Activated CD4-positive, alpha-beta T cell treated with anti-CD3 and anti-CD28 coated beads, Interleukin-2, amount 10 ng/mL, durations not matched to agents 24 days and 14 days (primary cell): ENCODE measurements at regions not wholly inside any gene's neighbourhood (a gene's known extent, or its start where the extent isn't known, plus 50 kb on each side); places are given as distances from the start of the nearest gene placed in this dataset.

Experiments
- DNase-seq: peaks from one replicate; pipeline ENCODE4 v3.0.0; 2022
- H3K27ac Mint-ChIP-seq: one replicate; pipeline ENCODE4 v1.8.0; 2022; ENCODE audit warnings: mild to moderate bottlenecking, mixed read lengths
- H3K27me3 Mint-ChIP-seq: one replicate; pipeline ENCODE4 v1.8.0; 2022; ENCODE audit warnings: mixed read lengths
- H3K36me3 Mint-ChIP-seq: one replicate; pipeline ENCODE4 v1.8.0; 2022; ENCODE audit warnings: low read depth, mild to moderate bottlenecking, mixed read lengths
- H3K4me1 Mint-ChIP-seq: one replicate; pipeline ENCODE4 v1.8.0; 2021; ENCODE audit warnings: mixed read lengths
- H3K4me3 Mint-ChIP-seq: one replicate; pipeline ENCODE4 v1.8.0; 2022; ENCODE audit warnings: mild to moderate bottlenecking, moderate library complexity, mixed read lengths
- H3K9me3 Mint-ChIP-seq: one replicate; pipeline ENCODE4 v1.8.0; 2021; ENCODE audit warnings: mixed read lengths
- intact Hi-C: fragments of 100-400 bp; cut with micrococcal nuclease; formaldehyde crosslinking; loops from one replicate; pipeline ENCODE4 v1.15.1; 2023

DNA sequence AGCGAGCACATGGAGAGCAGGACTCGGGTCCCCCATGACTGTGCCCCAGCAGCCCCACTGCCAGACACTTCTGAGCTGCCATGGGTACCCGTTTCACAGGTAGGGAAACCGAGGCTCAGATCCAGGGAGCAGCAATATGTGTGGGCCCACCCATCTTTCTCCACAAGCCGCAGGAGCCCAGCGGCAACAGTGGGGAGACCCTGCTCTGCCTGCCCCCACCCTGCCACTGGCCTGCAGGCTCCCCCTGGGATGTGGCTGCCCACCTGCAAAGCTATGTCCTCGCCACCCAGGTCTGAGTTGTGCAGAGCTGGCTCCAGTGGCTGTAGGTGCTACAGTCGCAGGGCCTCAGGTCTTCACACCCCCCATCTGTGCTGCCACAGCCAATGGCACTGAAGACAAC lies 50.6 kb upstream of the C1QTNF9B start:
- DNase-seq: no peak
- no peak overlapping the region for H3K27ac Mint-ChIP-seq
- H3K4me3 Mint-ChIP-seq: no peak overlapping the region
- intact Hi-C loops: no loop called here
- peaks cover 2% of the 10 kb centered on the region for H3K4me1 Mint-ChIP-seq
- no peaks in the 10 kb centered on the region for H3K36me3 Mint-ChIP-seq
- H3K9me3 Mint-ChIP-seq: no peaks in the 10 kb centered on the region
- H3K27me3 Mint-ChIP-seq: peaks cover 20% of the 10 kb centered on the region

DNA sequence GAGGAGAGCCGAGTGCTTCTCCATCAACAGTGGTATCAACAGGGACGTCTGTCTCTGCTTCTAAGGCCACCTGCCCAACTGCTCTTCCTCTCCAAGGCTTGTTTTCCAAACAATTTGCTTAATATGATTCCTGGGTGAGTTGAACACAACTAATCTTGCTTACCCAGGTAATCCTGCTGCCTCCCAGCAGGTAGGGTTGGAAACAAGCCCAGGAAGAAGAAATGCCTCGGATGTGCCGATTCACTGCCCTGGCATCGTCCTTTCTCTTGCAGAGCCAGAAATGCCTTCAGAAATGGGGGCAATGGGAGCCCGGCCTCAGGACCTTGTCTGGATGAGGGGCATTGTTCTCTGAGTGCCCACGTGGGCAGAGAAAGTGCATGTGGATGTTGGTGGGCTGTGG lies 51.9 kb upstream of the C1QTNF9B start:
- intact Hi-C loops: no loop called here
- peaks cover 16% of the 10 kb centered on the region for H3K27me3 Mint-ChIP-seq
- H3K36me3 Mint-ChIP-seq: no peaks in the 10 kb centered on the region
- no peaks in the 10 kb centered on the region for H3K9me3 Mint-ChIP-seq
- no peak overlapping the region for H3K27ac Mint-ChIP-seq
- no peak overlapping the region for H3K4me3 Mint-ChIP-seq
- H3K4me1 Mint-ChIP-seq: peaks cover 2% of the 10 kb centered on the region
- no peak for DNase-seq

DNA sequence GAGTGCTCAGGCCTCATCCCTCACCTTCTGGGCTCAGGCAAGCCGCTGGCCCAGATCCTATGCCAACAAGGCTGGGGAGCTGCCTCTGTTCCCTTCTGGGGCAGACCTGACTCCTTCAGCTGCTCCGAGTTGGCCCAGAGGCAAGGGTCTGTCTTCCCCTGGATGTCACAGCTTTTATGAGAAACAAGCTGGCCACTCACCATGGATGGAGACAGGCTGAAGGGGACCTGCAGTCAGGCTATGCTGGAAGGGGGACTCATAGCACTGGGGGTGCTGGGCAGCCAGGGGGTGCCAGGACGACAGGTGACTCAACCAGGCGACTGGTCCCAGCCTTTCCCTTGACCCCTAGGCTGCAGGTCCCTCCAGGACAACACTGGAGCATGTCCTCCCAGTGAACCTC lies 52.4 kb upstream of the C1QTNF9B start:
- intact Hi-C loops: no loop called here
- Mint-ChIP-seq H3K4me3 (no peak overlapping the region), H3K27ac (no peak overlapping the region), H3K9me3 (no peaks in the 10 kb centered on the region), H3K27me3 (peaks cover 16% of the 10 kb centered on the region), H3K4me1 (peaks cover 5% of the 10 kb centered on the region), H3K36me3 (no peaks in the 10 kb centered on the region)
- no peak for DNase-seq

DNA sequence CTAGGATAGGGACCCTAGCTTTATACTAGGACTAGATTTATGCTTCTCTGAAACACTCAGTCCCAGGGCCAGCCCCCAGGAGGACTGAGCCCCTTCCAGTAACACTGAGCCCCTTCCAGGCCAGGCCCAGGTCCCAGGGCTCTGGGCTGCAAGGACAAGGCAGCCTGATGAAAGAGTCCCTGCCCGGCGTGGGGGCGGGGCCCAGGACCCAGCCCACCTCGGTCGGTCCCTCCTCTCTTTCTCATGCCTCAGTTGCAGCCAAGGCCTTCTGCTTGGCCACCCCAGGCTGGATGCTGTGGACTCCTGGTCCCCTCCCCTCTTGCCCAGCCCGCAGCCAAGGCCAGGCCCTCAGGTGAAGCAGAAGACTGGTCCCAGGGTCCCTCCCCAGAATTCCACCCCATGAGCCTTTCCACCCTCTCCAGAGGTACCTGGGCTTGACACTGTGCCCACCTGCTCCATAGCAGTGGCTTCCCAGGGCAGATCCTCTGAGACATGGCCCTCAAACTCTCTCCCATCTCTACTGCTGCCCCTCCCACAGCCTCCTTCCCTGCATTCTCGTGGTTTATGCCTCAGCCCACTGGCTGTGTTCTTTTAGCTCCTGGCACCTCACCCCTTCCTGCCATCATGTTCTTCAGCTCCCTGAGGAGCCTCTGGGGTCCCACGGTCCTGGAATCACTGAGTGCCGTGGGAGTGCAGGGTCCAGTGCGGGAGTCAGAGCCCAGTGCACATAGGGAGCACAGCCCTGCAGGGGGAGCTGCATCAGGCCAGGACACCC lies 53.6 kb upstream of the C1QTNF9B start:
- peaks cover 15% of the 10 kb centered on the region for H3K4me1 Mint-ChIP-seq
- H3K27ac Mint-ChIP-seq: no peak overlapping the region
- intact Hi-C loops: no loop called here
- H3K27me3 Mint-ChIP-seq: peaks cover 15% of the 10 kb centered on the region
- H3K4me3 Mint-ChIP-seq: no peak overlapping the region
- H3K36me3 Mint-ChIP-seq: no peaks in the 10 kb centered on the region
- no peaks in the 10 kb centered on the region for H3K9me3 Mint-ChIP-seq
- no peak for DNase-seq

DNA sequence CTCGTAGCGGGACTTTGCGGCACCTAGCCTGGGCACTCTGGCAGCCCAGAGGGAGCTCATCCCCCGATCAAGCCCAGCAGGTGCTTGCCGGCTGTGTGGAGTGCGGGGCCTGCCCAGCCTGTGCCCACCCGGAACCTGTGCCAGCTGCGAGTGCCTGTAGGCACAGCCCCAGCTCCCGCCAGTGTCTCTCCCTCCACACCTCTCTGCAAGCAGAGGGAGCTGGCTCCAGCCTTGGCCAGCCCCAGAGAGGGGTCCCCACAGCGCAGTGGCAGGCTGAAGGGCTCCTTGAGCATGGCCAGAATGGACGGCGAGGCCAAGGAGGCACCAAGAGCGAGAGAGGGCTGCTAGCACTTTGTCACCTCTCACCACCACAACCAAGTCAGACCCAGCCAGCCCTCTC lies 55.5 kb upstream of the C1QTNF9B start:
- H3K36me3 Mint-ChIP-seq: no peaks in the 10 kb centered on the region
- no peak overlapping the region for H3K27ac Mint-ChIP-seq
- no peak for DNase-seq
- H3K4me1 Mint-ChIP-seq: peaks cover 20% of the 10 kb centered on the region
- H3K4me3 Mint-ChIP-seq: no peak overlapping the region
- H3K9me3 Mint-ChIP-seq: no peaks in the 10 kb centered on the region
- peaks cover 11% of the 10 kb centered on the region for H3K27me3 Mint-ChIP-seq
- intact Hi-C loops: no loop called here

DNA sequence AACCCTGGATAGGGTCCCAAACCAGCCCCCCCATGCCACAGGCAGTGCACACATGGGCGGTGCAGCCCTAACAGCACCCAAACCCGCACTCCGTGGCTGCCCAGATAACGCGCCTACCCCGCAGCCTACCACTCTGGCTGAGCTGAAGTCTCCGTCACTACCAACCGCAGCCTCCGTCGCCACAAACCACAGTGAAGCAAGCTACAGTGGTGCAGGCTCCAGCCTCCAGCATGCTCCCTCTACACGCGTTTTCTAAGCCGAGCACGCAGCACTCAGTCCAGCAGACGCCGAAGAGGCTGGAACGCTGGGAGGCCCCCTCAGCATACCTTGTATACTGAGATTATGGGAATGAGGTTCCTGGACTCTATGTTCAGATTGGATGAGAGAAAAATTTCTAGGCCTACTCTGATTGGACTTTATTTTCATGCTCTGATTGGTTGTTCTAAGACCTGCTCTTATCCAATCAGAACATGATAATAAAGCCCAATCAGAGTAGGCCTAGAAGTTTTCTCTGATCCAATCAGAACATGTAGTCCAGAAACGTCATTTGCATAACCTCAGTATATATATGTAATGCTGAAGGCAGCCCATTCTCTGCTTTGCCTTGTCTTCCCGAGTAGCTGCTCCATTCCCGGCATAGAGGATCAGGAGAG lies 56.7 kb upstream of the C1QTNF9B start:
- H3K4me1 Mint-ChIP-seq: peaks cover 21% of the 10 kb centered on the region
- H3K27ac Mint-ChIP-seq: no peak overlapping the region
- H3K27me3 Mint-ChIP-seq: peaks cover 11% of the 10 kb centered on the region

DNA sequence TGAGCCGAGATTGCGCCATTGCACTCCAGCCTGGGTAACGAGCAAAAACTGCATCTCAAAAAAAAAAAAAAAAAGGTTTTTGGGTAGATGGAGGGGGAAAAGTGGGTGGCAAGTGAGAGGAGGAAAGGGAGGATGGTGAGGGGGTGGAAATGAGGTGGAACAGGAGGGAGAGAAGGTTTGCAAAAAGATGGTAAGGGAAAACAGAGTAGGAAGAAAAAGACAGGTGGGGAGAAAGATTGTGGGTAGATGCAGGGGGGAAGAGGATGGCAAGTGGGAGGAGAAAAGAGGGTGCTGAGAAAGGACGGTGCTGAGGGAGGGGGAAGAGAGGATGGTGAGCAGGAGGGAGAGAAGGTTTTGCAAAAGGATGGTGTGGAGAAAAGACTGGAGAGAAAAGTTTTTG lies 57.8 kb upstream of the C1QTNF9B start:
- no peak for DNase-seq

More for the DNA sequence above, 56.7 kb upstream of the C1QTNF9B start:
- intact Hi-C loops: no loop called here
- no peaks in the 10 kb centered on the region for H3K36me3 Mint-ChIP-seq
- H3K9me3 Mint-ChIP-seq: no peaks in the 10 kb centered on the region
- no peak overlapping the region for H3K4me3 Mint-ChIP-seq
- no peak for DNase-seq

DNA sequence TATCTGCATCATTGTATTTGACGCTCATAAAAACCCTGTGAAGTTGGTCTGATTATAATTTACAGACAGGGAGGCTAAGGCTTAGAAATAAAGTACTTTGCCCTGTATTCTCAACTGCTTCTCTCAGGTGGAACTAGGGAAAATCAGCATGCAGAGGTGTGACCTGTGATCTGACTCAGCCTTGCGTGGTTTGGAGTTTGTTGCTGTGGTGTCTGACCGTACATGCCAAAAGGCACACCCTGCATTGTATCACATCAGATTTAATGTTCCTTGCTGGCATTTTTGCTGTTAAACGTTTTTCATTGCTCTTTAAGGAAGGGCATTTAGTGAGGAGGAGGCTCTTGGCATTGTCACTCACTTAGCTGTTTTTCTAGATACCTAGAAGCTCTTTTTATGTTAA lies 58.8 kb upstream of the C1QTNF9B start:
- Mint-ChIP-seq H3K4me3 (no peak overlapping the region), H3K36me3 (no peaks in the 10 kb centered on the region)

More for the DNA sequence above, 57.8 kb upstream of the C1QTNF9B start:
- H3K4me3 Mint-ChIP-seq: no peak overlapping the region
- H3K36me3 Mint-ChIP-seq: no peaks in the 10 kb centered on the region
- intact Hi-C loops: no loop called here
- peaks cover 11% of the 10 kb centered on the region for H3K27me3 Mint-ChIP-seq
- peaks cover 25% of the 10 kb centered on the region for H3K4me1 Mint-ChIP-seq
- H3K9me3 Mint-ChIP-seq: no peaks in the 10 kb centered on the region
- H3K27ac Mint-ChIP-seq: no peak overlapping the region

DNA sequence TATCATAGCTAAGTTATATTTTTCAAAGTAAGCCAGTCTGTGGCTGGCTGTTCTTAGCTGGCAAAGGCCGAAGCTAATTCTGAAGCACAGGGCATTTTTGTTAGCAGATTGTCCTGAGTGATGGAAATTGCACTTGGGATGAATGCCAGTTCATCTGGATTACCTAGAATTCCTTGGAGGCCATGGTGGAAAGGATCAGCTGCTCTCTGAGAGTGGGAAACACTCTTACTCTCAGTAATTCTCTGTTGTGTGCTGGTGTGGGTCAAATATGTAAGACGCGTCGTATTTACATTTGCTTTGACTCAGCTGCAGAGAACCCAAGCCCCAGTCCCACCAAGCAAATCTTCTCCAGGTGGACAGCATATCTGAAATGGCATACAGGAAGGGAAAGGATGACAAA lies 60.7 kb upstream of the C1QTNF9B start:
- Mint-ChIP-seq H3K27ac (no peak overlapping the region), H3K4me3 (no peak overlapping the region), H3K27me3 (peaks cover 11% of the 10 kb centered on the region), H3K4me1 (peaks cover 28% of the 10 kb centered on the region), H3K36me3 (no peaks in the 10 kb centered on the region), H3K9me3 (no peaks in the 10 kb centered on the region)
- peak; percentile 44 for DNase-seq
- intact Hi-C loops: no loop called here

More for the DNA sequence above, 58.8 kb upstream of the C1QTNF9B start:
- DNase-seq: peak; percentile 60
- no peaks in the 10 kb centered on the region for H3K9me3 Mint-ChIP-seq
- peaks cover 11% of the 10 kb centered on the region for H3K27me3 Mint-ChIP-seq
- intact Hi-C loops: no loop called here
- H3K27ac Mint-ChIP-seq: no peak overlapping the region
- peaks cover 30% of the 10 kb centered on the region for H3K4me1 Mint-ChIP-seq

DNA sequence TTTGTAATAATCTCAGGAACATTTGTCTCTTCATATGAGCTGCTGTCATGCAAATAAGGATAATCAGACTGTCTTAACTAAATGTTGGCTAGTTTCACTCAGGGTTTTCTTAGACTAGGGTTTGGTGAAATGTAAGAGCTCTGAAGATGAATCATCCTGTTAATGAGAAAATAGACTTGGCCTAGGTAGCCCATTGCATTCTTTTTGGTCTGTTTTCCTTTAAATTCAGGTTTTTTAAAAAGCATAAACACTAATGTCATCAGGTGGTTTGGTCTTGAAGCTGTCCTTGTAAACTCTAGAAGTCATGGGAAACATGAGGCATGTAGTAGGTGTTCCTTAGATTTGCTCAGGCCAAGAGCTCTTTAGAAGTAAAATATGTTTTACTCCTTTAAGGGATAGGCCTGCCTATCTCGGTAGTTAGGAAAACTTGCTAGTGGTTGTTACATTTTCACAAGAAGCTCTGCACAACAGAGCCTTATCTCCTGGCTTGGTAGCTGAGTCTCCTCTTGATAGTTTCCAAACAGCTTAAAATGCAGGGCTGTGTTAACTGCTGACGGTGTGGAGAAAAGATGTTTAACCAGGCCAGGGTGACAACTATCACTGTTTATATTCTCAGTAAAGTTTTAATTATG lies 62.0 kb upstream of the C1QTNF9B start:
- H3K27ac Mint-ChIP-seq: no peak overlapping the region
- no peaks in the 10 kb centered on the region for H3K9me3 Mint-ChIP-seq
- H3K4me3 Mint-ChIP-seq: no peak overlapping the region
- H3K4me1 Mint-ChIP-seq: peaks cover 38% of the 10 kb centered on the region
- H3K36me3 Mint-ChIP-seq: no peaks in the 10 kb centered on the region
- H3K27me3 Mint-ChIP-seq: peaks cover 11% of the 10 kb centered on the region
- DNase-seq: no peak
- intact Hi-C loops: no loop called here

DNA sequence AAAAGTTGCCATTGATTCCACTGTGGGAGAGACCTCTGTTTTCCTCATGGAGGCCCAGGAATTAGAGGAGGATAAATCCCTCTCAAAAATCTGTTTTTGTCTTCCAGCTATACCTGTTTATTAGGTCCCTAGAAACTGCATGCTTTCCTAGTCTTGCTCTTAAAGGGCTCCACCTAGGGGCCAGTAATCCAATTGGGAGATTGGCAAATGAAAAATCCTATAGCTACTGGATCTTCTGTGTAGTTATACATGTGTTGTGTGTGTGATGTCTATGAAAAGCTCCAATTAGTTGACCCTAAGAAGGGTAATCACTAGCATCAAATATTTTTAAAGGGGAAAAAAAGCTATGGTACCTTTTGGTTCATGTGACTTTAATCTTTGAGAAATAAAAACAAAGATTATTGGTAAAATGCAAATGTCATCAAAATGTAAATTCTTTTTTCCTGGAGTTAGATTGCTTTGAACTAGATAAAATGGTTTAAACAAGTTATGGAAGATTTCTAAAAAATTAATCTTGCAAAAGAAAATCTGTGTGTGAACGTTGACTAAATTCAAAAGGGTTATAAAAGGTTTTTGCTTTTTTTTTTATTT lies 63.4 kb upstream of the C1QTNF9B start:
- Mint-ChIP-seq H3K9me3 (no peaks in the 10 kb centered on the region), H3K27ac (no peak overlapping the region), H3K27me3 (peaks cover 5% of the 10 kb centered on the region), H3K36me3 (no peaks in the 10 kb centered on the region), H3K4me3 (no peak overlapping the region), H3K4me1 (peaks cover 38% of the 10 kb centered on the region)
- peak; percentile 75 for DNase-seq
- intact Hi-C loops: loop anchor here (1.0 to 10.0 kb wide), 5 partner anchors 39 to 586 kb away; no protein-coding TSS in a partner anchor

DNA sequence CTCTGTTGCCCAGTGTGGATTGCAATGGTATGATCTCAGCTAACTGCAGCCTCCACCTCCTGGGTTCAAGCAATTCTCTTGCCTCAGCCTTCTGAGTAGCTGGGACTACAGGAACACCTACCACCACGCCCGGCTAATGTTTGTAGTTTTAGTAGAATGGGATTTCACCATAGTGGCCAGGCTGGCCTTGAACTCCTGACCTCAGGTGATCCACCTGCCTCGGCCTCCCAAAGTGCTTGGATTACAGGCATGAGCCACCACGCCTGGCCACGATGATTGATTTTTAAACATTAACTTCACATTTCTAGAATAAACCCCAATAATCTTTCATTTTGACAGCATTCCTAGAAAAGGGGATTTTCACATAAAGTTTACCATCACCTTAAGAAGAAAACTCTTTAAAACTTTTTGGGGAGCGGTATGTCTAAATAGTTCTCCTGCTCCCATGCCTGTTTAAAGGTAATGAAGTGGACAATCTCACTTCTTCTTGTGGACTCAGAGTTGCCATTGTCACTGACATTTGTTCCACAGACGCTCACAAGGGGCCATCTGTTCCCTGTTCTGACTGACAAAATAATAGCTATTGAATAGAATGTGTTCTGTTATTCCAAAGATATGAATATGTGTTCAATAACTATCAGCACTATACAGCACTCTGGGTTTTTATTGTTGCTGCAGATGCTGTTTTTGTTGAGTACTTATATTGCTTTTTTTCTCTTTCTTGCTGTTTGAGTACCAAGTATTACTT lies 66.1 kb upstream of the C1QTNF9B start:
- peak overlapping the region; percentile 40 for H3K27ac Mint-ChIP-seq
- DNase-seq: no peak
- no peaks in the 10 kb centered on the region for H3K36me3 Mint-ChIP-seq
- H3K4me3 Mint-ChIP-seq: peak overlapping the region; percentile 10
- peaks cover 50% of the 10 kb centered on the region for H3K4me1 Mint-ChIP-seq
- H3K9me3 Mint-ChIP-seq: peaks cover 3% of the 10 kb centered on the region
- no peaks in the 10 kb centered on the region for H3K27me3 Mint-ChIP-seq
- intact Hi-C loops: loop anchor here (5.0 to 10.0 kb wide), 4 partner anchors 134 to 589 kb away; no protein-coding TSS in a partner anchor

DNA sequence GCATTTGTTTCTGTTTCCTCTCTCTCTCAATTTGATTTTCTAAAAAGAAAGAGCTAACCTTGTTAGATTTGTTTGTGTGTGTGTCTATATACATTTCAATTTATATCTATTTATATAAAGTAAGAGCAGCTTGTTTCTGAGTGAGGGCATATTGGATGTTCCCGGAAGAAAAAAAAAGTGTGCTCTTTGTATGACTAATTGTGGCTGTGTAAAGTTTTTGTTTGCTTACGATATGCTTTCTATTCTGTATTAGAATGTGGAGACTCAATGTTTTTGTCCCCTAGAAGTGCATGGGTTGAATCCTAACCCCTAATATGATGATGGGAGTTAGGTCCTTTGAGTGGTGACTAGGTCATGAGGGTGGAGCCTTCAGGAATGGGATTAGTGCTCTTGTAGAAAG lies 66.6 kb upstream of the C1QTNF9B start:
- Mint-ChIP-seq H3K27me3 (no peaks in the 10 kb centered on the region), H3K27ac (peak overlapping the region; percentile 47), H3K36me3 (no peaks in the 10 kb centered on the region), H3K4me1 (peaks cover 48% of the 10 kb centered on the region), H3K4me3 (peak overlapping the region; percentile 10), H3K9me3 (peaks cover 3% of the 10 kb centered on the region)
- intact Hi-C loops: loop anchor here (5.0 to 10.0 kb wide), 4 partner anchors 133 to 589 kb away; no protein-coding TSS in a partner anchor
- no peak for DNase-seq
